HPDE6-E6E7 (cell line): ENCODE measurements at regions not wholly inside any gene's neighbourhood (a gene's known extent, or its start where the extent isn't known, plus 50 kb on each side); places are given as distances from the start of the nearest gene placed in this dataset.

Experiments
- DNase-seq: peaks from one replicate; pipeline ENCODE4 v3.0.0; 2011; ENCODE audit warnings: missing footprints; ENCODE audit errors: extremely low spot score

DNA sequence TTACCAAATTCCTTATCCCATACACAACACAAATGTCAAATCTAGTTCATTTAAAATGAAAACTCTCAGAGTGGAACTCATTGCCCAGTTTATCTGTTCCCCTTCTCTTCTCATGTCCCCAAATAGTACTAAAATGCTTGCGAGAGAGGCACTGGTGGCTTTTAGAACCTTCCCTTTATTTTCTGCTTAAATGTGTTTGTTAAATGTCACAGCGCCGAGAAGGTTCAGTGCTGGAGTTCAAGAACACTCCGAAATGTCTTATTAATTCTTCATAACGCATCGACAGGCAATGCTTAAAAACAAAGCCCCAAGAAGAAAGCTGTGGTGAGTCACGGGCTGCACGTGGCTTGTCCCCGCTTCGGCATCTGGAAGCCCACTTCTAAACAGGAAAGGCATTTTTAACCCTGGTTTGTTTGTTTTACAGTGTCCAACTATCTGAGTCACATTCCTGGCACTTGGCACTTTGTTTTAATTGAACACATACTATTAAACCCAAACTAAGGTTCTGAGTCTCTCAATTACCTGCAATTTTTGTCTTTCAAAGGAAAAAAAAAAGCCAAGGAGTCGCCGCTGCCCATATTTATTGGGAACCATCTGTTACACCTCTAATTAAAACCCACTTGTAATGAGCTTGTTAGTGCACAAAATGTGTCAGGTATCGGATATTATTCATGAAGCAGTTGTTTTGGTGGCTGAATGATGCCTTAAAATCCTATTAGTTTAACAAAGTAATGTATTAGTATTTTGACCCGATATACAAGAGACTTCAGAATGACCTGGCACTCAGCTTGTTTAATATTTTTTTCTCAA lies 49.9 kb upstream of the MGMT start:
- DNase-seq: no peak
